Stomach (tissue), 8 donors: ENCODE measurements at regions not wholly inside any gene's neighbourhood (a gene's known extent, or its start where the extent isn't known, plus 50 kb on each side); places are given as distances from the start of the nearest gene placed in this dataset.

ENCODE experiments used
- DNase-seq, 2 donors: peaks; one replicate each; pipeline versions ENCODE4 v3.0.0 to v3.0.0-alpha.2; 2013 to 2019
- H3K27ac ChIP-seq, 5 donors: fragments of 200-600 bp in 4 of 5; sonication (generic) in 4 of 5; one replicate each; pipeline ENCODE4 v1.5.1; 2013 to 2019; ENCODE audit warnings: mild to moderate bottlenecking in 1 of 5, moderate library complexity in 1 of 5
- H3K27me3 ChIP-seq, 3 donors: fragments of 200-600 bp; sonication (generic); one replicate each; pipeline ENCODE4 v1.5.1; 2017 to 2019; ENCODE audit warnings: mixed run types in 1 of 3
- H3K36me3 ChIP-seq, 4 donors: fragments of 200-600 bp; sonication (generic); 1 replicate in 3 of 4; 2 replicates in 1 of 4; pipeline ENCODE4 v1.5.1; 2016 to 2019
- H3K4me1 ChIP-seq, 4 donors: fragments of 200-600 bp; sonication (generic); one replicate each; pipeline ENCODE4 v1.5.1; 2016 to 2019
- H3K4me3 ChIP-seq, 4 donors: fragments of 200-600 bp; sonication (generic) in 3 of 4; one replicate each; pipeline ENCODE4 v1.5.1; 2016 to 2019; ENCODE audit warnings: mild to moderate bottlenecking in 1 of 4
- H3K9me3 ChIP-seq, 4 donors: fragments of 200-600 bp; sonication (generic); one replicate each; pipeline ENCODE4 v1.5.1; 2016 to 2019
- EP300 ChIP-seq: sonication (generic); formaldehyde crosslinking; IDR thresholded peaks from one replicate; pipeline ENCODE4 v1.6.1; 2017; ENCODE audit warnings: antibody characterized with exemption
- POLR2A ChIP-seq, 4 donors: fragments of 450-650 bp; IDR thresholded peaks; one replicate each; pipeline ENCODE4 v1.6.1; 2016; ENCODE audit warnings: antibody characterized with exemption in 4 of 4, control low read depth in 2 of 4, mild to moderate bottlenecking in 1 of 4, moderate library complexity in 1 of 4
- POLR2AphosphoS5 ChIP-seq, 3 donors: sonication (generic); formaldehyde crosslinking; IDR thresholded peaks; one replicate each; pipeline ENCODE4 v1.6.1; 2016; ENCODE audit warnings: antibody characterized with exemption in 3 of 3
- WGBS, 5 donors: extraction: QIAGEN DNeasy Blood & Tissue Kit in 3 of 5; methylation state at CpG; one replicate each; pipeline versions ENCODE4 v1.1.5 to v1.1.7; 2013 to 2018; 5-methylcytosine and 5-hydroxymethylcytosine counted together
- intact Hi-C: fragments of 100-400 bp; cut with DNase I; formaldehyde crosslinking; loops from one replicate; pipeline ENCODE4 v1.15.1; 2023; ENCODE audit warnings: low total_unique reads
- small RNA-seq, 4 donors: library from RNA; depleted of rRNA; stranded (forward); fragments of <200 nt; gene quantifications; one replicate each; pipeline ENCODE3, GENCODE V24; 2016
- TF ChIP-seq, protein P1 (sequence below), 7 experiments: fragments of 450-650 bp in 4 of 7; fragments of 200-600 bp in 3 of 7; sonication (generic) in 3 of 7; IDR thresholded peaks; one replicate each; pipeline ENCODE4 v1.5.1; 2016 to 2019; ENCODE audit warnings: antibody characterized with exemption in 7 of 7, control low read depth in 2 of 7, mild to moderate bottlenecking in 1 of 7
- donor health status: healthy with polysubstance abuse.
- donor health status: Bipolar disorder and iron deficiency.
- donor health status: healthy.

DNA sequence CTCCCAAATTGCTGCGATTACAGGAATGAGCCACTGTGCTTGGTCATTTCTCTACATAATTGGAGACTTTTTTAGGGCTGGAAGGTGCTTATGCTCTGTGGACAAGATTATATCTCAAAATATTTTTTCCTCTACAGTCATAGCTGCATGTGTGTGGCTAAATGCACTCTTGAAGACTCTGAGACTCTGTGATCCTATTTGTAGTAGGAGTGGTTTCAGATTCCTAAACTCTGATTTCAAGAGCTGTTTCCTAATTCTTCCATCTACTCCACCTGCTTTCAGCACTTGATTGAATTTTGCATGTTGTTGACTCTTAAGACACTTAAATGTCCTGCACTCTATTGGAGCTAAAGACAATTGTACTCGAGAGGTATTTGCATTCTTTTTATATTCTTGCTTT lies 78.0 kb downstream of the KLF5 start:
- H3K36me3 ChIP-seq = no peaks in the 10 kb centered on the region
- no peak overlapping the region for H3K4me3 ChIP-seq
- H3K4me1 ChIP-seq = peaks cover 13 to 48% (median 22%) of the 10 kb centered on the region in 4 donors
- no peaks in the 10 kb centered on the region for H3K9me3 ChIP-seq
- no peak for TF ChIP-seq EP300
- TF ChIP-seq POLR2A (IDR thresholded peaks at IDR 0.05) = no peak
- no peak for TF ChIP-seq POLR2AphosphoS5 (IDR thresholded peaks at IDR 0.05)
- TF ChIP-seq, protein P1, sequence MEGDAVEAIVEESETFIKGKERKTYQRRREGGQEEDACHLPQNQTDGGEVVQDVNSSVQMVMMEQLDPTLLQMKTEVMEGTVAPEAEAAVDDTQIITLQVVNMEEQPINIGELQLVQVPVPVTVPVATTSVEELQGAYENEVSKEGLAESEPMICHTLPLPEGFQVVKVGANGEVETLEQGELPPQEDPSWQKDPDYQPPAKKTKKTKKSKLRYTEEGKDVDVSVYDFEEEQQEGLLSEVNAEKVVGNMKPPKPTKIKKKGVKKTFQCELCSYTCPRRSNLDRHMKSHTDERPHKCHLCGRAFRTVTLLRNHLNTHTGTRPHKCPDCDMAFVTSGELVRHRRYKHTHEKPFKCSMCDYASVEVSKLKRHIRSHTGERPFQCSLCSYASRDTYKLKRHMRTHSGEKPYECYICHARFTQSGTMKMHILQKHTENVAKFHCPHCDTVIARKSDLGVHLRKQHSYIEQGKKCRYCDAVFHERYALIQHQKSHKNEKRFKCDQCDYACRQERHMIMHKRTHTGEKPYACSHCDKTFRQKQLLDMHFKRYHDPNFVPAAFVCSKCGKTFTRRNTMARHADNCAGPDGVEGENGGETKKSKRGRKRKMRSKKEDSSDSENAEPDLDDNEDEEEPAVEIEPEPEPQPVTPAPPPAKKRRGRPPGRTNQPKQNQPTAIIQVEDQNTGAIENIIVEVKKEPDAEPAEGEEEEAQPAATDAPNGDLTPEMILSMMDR (IDR thresholded peaks at IDR 0.05) = no peak
- peak overlapping the region in 2 of 5 donors; percentile 85 to 88 for H3K27ac ChIP-seq
- DNase-seq = no peak
- H3K27me3 ChIP-seq = no peaks in the 10 kb centered on the region
- intact Hi-C loops = no loop called here
- 68 to 85% (median 81%) methylated on average over 2 of the region's 2 CpGs for WGBS, 5 donors

DNA sequence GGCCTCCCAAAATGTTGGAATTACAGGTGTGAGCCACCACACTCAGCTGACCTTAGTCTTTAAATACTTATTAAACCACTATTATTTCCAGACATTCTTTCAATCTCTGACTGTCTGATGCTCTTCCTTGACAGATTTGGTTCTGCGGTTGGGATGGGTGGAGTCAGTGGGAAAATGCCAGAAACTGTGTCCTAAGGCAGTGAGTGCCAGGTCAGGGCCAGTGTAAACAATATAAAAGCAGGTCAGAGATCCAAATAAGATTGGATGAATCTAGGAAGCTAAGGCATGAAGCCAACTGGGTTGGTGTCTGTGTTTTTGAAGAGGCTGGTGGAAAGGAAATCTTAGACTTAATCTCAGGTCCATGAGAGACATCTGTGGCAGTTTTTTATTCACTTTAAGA lies 74.7 kb downstream of the KLF5 start:
- H3K27me3 ChIP-seq = no peaks in the 10 kb centered on the region
- intact Hi-C loops = no loop called here
- peak overlapping the region in 2 of 5 donors; percentile 2 to 41 for H3K27ac ChIP-seq
- peak in 1 of 2 donors; percentile 49 for DNase-seq
- H3K9me3 ChIP-seq = no peaks in the 10 kb centered on the region
- H3K36me3 ChIP-seq = no peaks in the 10 kb centered on the region
- WGBS, 5 donors = 22 to 48% (median 44%) methylated on average over 1 of the region's 1 CpG
- peaks cover 0 to 24% (median 4%) of the 10 kb centered on the region in 4 donors for H3K4me1 ChIP-seq
- TF ChIP-seq, protein P1 (IDR thresholded peaks at IDR 0.05) = no peak
- TF ChIP-seq EP300 = no peak
- no peak for TF ChIP-seq POLR2A (IDR thresholded peaks at IDR 0.05)
- no peak for TF ChIP-seq POLR2AphosphoS5 (IDR thresholded peaks at IDR 0.05)
- H3K4me3 ChIP-seq = no peak overlapping the region

DNA sequence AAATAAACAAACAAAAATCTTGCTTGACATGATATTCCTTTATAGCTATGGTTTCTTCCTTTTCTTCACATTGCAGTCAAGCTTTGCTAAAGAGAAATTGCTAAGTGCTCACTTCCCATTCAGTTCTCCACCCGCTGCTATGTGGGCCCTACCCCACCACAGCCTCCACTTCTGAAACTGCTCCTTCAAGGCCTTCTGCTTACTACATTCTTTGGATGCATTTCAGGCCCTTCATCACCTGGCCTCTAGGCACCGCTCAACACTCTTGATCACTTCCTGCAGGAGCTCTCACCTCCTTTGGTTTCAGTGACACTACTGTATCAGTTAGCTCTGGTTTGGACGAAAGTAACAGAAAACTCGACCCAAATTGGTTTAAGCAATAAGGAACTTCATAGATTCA lies 72.4 kb downstream of the KLF5 start:
- WGBS, 5 donors = 89 to 93% (median 91%) methylated on average over 4 of the region's 4 CpGs
- TF ChIP-seq, protein P1 (IDR thresholded peaks at IDR 0.05) = no peak
- no peak for TF ChIP-seq POLR2AphosphoS5 (IDR thresholded peaks at IDR 0.05)
- TF ChIP-seq EP300 = no peak
- no peak for TF ChIP-seq POLR2A (IDR thresholded peaks at IDR 0.05)
- intact Hi-C loops = no loop called here
- Histone ChIP-seq H3K4me3 (no peak overlapping the region), H3K27me3 (no peaks in the 10 kb centered on the region), H3K27ac (no peak overlapping the region), H3K36me3 (no peaks in the 10 kb centered on the region), H3K9me3 (no peaks in the 10 kb centered on the region), H3K4me1 (peaks cover 0 to 9% (median 0%) of the 10 kb centered on the region in 4 donors)
- DNase-seq = no peak

DNA sequence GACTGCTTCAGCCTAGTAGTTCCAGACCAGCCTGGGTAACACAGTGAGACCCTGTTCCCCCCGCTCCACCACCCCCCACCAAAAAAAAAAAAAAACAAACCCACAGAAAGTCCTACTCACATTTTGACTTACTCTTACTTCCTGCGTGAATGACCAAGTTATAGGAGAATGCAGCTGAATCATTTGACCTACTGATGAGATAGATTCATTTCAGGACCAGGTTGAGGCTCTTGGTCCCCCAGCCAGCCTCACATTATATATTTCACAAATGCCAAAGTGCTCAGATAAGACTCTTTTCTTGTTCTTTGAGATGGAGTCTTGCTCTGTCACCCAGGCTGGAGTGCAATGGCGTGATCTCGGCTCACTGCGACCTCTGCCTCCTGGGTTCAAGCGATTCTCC lies 70.2 kb downstream of the KLF5 start:
- no peak for TF ChIP-seq EP300
- TF ChIP-seq, protein P1 (IDR thresholded peaks at IDR 0.05) = no peak

More for the DNA sequence above, 70.2 kb downstream of the KLF5 start:
- Histone ChIP-seq H3K9me3 (no peaks in the 10 kb centered on the region), H3K4me1 (peaks cover 0 to 8% (median 0%) of the 10 kb centered on the region in 4 donors), H3K36me3 (no peaks in the 10 kb centered on the region), H3K27me3 (no peaks in the 10 kb centered on the region), H3K4me3 (no peak overlapping the region), H3K27ac (no peak overlapping the region)
- intact Hi-C loops = no loop called here
- WGBS, 5 donors = 85 to 95% (median 92%) methylated on average over 6 of the region's 6 CpGs
- no peak for DNase-seq

Small RNA genes lying in the stretch of these regions (small RNA-seq; reads per million reads assigned to genes)
- gene AL162376.1 = 0 reads per million in 4 donors
- 0 reads per million in 4 donors for gene RNU4-10P
- 0 reads per million in 4 donors for gene RNY1P8
